GM12875 (cell line): ENCODE measurements at regions not wholly inside any gene's neighbourhood (a gene's known extent, or its start where the extent isn't known, plus 50 kb on each side); places are given as distances from the start of the nearest gene placed in this dataset.
"Not testable (repeated sequence)": the region's sequence is repeated elsewhere in the genome, so short reads cannot be mapped to it uniquely, and the experiment has no call there.

ENCODE experiments used
- H3K4me3 ChIP-seq: one replicate; pipeline ENCODE4 v1.5.1; 2011; ENCODE audit warnings: low read depth, low read length, control low read depth
- TF ChIP-seq, protein P1 (sequence below): IDR thresholded peaks from 2 replicates; pipeline ENCODE4 v1.5.1; 2011; ENCODE audit warnings: low read depth, mild to moderate bottlenecking, control low read depth, inconsistent platforms, low read length, moderate library complexity, borderline replicate concordance; ENCODE audit not compliant: insufficient read depth

- no peak overlapping the region for H3K4me3 ChIP-seq
- TF ChIP-seq, protein P1, sequence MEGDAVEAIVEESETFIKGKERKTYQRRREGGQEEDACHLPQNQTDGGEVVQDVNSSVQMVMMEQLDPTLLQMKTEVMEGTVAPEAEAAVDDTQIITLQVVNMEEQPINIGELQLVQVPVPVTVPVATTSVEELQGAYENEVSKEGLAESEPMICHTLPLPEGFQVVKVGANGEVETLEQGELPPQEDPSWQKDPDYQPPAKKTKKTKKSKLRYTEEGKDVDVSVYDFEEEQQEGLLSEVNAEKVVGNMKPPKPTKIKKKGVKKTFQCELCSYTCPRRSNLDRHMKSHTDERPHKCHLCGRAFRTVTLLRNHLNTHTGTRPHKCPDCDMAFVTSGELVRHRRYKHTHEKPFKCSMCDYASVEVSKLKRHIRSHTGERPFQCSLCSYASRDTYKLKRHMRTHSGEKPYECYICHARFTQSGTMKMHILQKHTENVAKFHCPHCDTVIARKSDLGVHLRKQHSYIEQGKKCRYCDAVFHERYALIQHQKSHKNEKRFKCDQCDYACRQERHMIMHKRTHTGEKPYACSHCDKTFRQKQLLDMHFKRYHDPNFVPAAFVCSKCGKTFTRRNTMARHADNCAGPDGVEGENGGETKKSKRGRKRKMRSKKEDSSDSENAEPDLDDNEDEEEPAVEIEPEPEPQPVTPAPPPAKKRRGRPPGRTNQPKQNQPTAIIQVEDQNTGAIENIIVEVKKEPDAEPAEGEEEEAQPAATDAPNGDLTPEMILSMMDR = no peak
These were observed 757.1 kb downstream of the DHX35 start for GRCh38 chr20:39719293-39719692.

GRCh38 chr20:39717936-39718335 lies 755.8 kb downstream of the DHX35 start:
- H3K4me3 ChIP-seq = no peak overlapping the region
- TF ChIP-seq, protein P1 = no peak

- no peak overlapping the region for H3K4me3 ChIP-seq
- TF ChIP-seq, protein P1 = no peak
These were observed 754.7 kb downstream of the DHX35 start for GRCh38 chr20:39716796-39717341.

DNA sequence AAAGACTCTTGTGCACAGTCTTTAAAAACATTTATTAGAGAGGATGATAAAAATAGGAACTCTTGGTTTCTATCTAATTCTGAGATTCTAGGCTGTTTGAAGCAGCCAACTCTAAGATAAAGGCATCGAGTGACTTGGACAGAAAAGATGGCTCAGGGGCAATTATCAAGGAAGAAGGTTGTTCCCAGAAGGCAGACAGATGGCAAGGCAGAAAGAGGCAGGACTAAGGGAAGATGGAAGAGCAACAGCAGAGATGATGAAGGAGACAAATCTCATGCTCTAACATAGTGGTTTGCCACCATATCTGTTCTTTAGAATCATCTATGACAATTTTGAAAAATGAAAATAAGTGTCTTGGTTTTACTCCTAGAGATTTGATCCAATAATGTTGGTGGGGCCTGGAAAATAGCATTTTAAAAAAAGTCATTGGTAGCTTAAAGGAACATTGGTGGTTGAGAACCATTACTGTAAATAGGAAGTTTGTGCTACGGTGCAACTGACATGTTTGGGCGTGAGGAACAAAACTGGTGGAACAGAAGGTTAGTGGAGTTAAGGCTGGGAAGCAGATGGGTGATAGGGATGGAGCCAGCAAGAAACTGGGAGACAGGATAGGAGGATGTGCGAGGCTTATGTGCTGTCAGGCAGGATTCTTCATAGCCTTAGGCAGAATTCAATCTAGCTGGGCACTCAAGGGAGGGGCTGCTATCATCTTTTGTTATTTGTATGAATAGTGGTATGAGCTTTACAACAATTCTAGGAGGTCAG lies 751.1 kb downstream of the DHX35 start:
- no peak overlapping the region for H3K4me3 ChIP-seq
- TF ChIP-seq, protein P1 = no peak

DNA sequence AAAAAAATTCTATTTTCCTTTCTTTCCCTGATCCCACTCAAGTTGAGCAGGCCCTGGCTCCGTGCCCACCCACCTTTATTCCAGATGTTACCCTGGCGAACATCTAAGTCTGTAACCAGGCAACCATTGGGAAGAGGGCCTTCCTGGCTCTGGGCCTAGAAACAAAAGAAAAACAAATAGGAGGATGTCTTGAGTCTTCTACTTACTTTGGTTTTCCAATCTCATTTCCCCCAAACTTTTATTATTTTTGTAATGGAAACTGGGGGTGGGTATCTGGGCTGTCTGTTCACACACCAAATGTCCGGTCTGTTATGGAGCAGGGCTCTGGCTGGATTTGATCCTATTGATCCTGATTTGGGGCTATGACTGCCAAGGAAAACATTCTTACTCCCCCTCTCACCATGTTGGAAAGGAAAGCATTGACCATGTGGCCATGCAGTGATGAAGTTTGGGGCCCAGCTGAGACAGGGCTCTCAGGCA lies 744.1 kb downstream of the DHX35 start:
- TF ChIP-seq, protein P1 = no peak
- H3K4me3 ChIP-seq = no peak overlapping the region

- H3K4me3 ChIP-seq = no peak overlapping the region
- TF ChIP-seq, protein P1 = no peak
These were observed 742.9 kb downstream of the DHX35 start for GRCh38 chr20:39705032-39705431.

DNA sequence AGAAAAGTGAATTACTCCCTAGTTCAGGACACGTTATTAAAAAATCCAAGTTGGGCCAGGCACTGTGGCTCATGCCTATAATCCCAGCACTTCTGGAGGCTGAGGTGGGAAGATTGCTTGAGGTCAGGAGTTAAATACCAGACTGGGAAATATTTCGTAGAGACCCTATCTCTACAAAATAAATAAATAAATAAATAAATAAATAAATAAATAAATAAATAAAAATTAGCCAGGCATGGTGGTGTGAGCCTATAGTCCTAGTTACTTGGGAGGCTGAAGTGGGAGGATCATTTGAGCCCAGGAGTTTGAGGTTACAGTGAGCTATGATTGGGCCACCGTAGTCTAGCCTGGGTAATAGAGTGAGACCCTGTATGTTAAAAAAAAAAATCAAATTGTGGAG lies 741.2 kb downstream of the DHX35 start:
- not testable (repeated sequence) for H3K4me3 ChIP-seq
